WTC11 (cell line): ENCODE measurements at regions not wholly inside any gene's neighbourhood (a gene's known extent, or its start where the extent isn't known, plus 50 kb on each side); places are given as distances from the start of the nearest gene placed in this dataset.
A peak's percentile ranks its signal among the peaks of the same experiment; 100 is the strongest.

Experiments
- ATAC-seq: fragments of 200-7000 bp; cut with Tn5 transposase; 2 replicates; pipeline ENCODE4 v1.10.0; 2021; ENCODE audit warnings: mild to moderate bottlenecking, moderate library complexity
- CTCF ChIA-PET: fragments of 300-600 bp; sonication (Branson Sonifier 250); formaldehyde crosslinking; loops from one replicate; lab custom pipeline; 2021; ENCODE audit warnings: antibody characterized with exemption; lab: Charles Lee
- POLR2A ChIA-PET: fragments of 350-600 bp; sonication (Branson Sonifier 250); formaldehyde crosslinking; loops from one replicate; lab custom pipeline; 2021; ENCODE audit warnings: antibody characterized with exemption; lab: Charles Lee
- DNase-seq: peaks from one replicate; pipeline ENCODE4 v3.0.0; 2021; ENCODE audit warnings: low spot score
- H3K27ac Mint-ChIP-seq: 2 replicates; pipeline ENCODE4 v1.8.0; 2021; ENCODE audit warnings: mixed read lengths
- H3K27me3 Mint-ChIP-seq: 2 replicates; pipeline ENCODE4 v1.8.0; 2021; ENCODE audit warnings: low read depth, mild to moderate bottlenecking, moderate library complexity, mixed read lengths
- H3K36me3 Mint-ChIP-seq: 2 replicates; pipeline ENCODE4 v1.8.0; 2021; ENCODE audit warnings: mixed read lengths
- H3K4me1 Mint-ChIP-seq: 2 replicates; pipeline ENCODE4 v1.8.0; 2022; ENCODE audit warnings: mixed read lengths
- H3K4me3 Mint-ChIP-seq: 2 replicates; pipeline ENCODE4 v1.8.0; 2021; ENCODE audit warnings: mild to moderate bottlenecking, moderate library complexity, mixed read lengths
- H3K9me3 Mint-ChIP-seq: 2 replicates; pipeline ENCODE4 v1.8.0; 2021; ENCODE audit warnings: mixed read lengths
- CBFB ChIP-seq: sonication (generic); formaldehyde crosslinking; IDR thresholded peaks from 2 replicates; pipeline ENCODE4 v1.8.1; 2022; ENCODE audit warnings: mild to moderate bottlenecking, low read depth, missing genetic modification reagents
- CREB1 ChIP-seq: sonication (generic); formaldehyde crosslinking; IDR thresholded peaks from 2 replicates; pipeline ENCODE4 v1.8.0; 2023; ENCODE audit warnings: mild to moderate bottlenecking, missing genetic modification reagents
- CREM ChIP-seq: sonication (generic); formaldehyde crosslinking; IDR thresholded peaks from 2 replicates; pipeline ENCODE4 v1.8.1; 2022; ENCODE audit warnings: mild to moderate bottlenecking, missing genetic modification reagents, moderate library complexity
- FOXP1 ChIP-seq: sonication (generic); formaldehyde crosslinking; IDR thresholded peaks from 2 replicates; pipeline ENCODE4 v1.8.0; 2022; ENCODE audit warnings: missing genetic modification reagents, mild to moderate bottlenecking, moderate library complexity, borderline replicate concordance
- GRHL2 ChIP-seq: fragments of 250-450 bp; sonication (Bioruptor Pico); IDR thresholded peaks from 2 replicates; pipeline ENCODE4 v1.8.0; 2022; ENCODE audit warnings: mild to moderate bottlenecking, moderate library complexity; ENCODE audit not compliant: insufficient replicate concordance, severe bottlenecking
- JAZF1 ChIP-seq: fragments of 250-450 bp; sonication (Bioruptor Pico); IDR thresholded peaks from 2 replicates; pipeline ENCODE4 v1.9.0; 2021; ENCODE audit warnings: moderate library complexity, mild to moderate bottlenecking, inconsistent platforms
- JUN ChIP-seq: sonication (generic); formaldehyde crosslinking; IDR thresholded peaks from 2 replicates; pipeline ENCODE4 v1.8.0; 2023; ENCODE audit warnings: mild to moderate bottlenecking, missing genetic modification reagents
- NR1H2 ChIP-seq: sonication (generic); formaldehyde crosslinking; IDR thresholded peaks from 2 replicates; pipeline ENCODE4 v1.9.0; 2021; ENCODE audit warnings: mild to moderate bottlenecking, moderate library complexity, missing genetic modification reagents
- OVOL2 ChIP-seq: fragments of 250-450 bp; sonication (Bioruptor Pico); IDR thresholded peaks from 2 replicates; pipeline ENCODE4 v1.9.0; 2021; ENCODE audit warnings: mild to moderate bottlenecking, borderline replicate concordance
- RELA ChIP-seq: sonication (generic); formaldehyde crosslinking; IDR thresholded peaks from 2 replicates; pipeline ENCODE4 v1.8.1; 2022; ENCODE audit warnings: missing genetic modification reagents, mild to moderate bottlenecking, borderline replicate concordance
- RORB ChIP-seq: fragments of 250-450 bp; sonication (Bioruptor Pico); IDR thresholded peaks from 2 replicates; pipeline ENCODE4 v1.9.0; 2021; ENCODE audit warnings: mild to moderate bottlenecking
- SMAD3 ChIP-seq: sonication (generic); formaldehyde crosslinking; IDR thresholded peaks from 2 replicates; pipeline ENCODE4 v1.8.0; 2022; ENCODE audit warnings: missing genetic modification reagents, mild to moderate bottlenecking, borderline replicate concordance
- SOX15 ChIP-seq: fragments of 250-450 bp; sonication (Bioruptor Pico); IDR thresholded peaks from 2 replicates; pipeline ENCODE4 v1.9.0; 2021; ENCODE audit warnings: mild to moderate bottlenecking
- ZBTB21 ChIP-seq: sonication (generic); formaldehyde crosslinking; IDR thresholded peaks from 2 replicates; pipeline ENCODE4 v1.8.1; 2023; ENCODE audit warnings: mild to moderate bottlenecking, missing genetic modification reagents, borderline replicate concordance
- ZNF121 ChIP-seq: sonication (generic); formaldehyde crosslinking; IDR thresholded peaks from 2 replicates; pipeline ENCODE4 v1.8.0; 2023; ENCODE audit warnings: missing genetic modification reagents
- ZNF138 ChIP-seq: sonication (generic); formaldehyde crosslinking; conservative IDR thresholded peaks from 2 replicates; pipeline ENCODE4 v1.8.1; 2022; ENCODE audit warnings: mild to moderate bottlenecking, moderate library complexity, missing genetic modification reagents
- ZNF232 ChIP-seq: sonication (generic); formaldehyde crosslinking; IDR thresholded peaks from 2 replicates; pipeline ENCODE4 v1.8.0; 2022; ENCODE audit warnings: mild to moderate bottlenecking, missing genetic modification reagents
- ZNF263 ChIP-seq: sonication (generic); formaldehyde crosslinking; IDR thresholded peaks from 2 replicates; pipeline ENCODE4 v1.8.1; 2022; ENCODE audit warnings: low read depth, mild to moderate bottlenecking, moderate library complexity, missing genetic modification reagents
- ZNF317 ChIP-seq: sonication (generic); formaldehyde crosslinking; IDR thresholded peaks from 2 replicates; pipeline ENCODE4 v1.8.1; 2023; ENCODE audit warnings: low read depth, mild to moderate bottlenecking, moderate library complexity, missing genetic modification reagents, borderline replicate concordance
- ZNF396 ChIP-seq: fragments of 250-450 bp; sonication (Bioruptor Pico); IDR thresholded peaks from 2 replicates; pipeline ENCODE4 v1.8.0; 2021; ENCODE audit warnings: mild to moderate bottlenecking, moderate library complexity, borderline replicate concordance
- ZNF423 ChIP-seq: fragments of 250-450 bp; sonication (Bioruptor Pico); IDR thresholded peaks from 2 replicates; pipeline ENCODE4 v2.1.2; 2022; ENCODE audit warnings: mild to moderate bottlenecking, moderate library complexity
- TF ChIP-seq, protein P1 (sequence below): sonication (generic); formaldehyde crosslinking; IDR thresholded peaks from 2 replicates; pipeline ENCODE4 v1.8.0; 2023; ENCODE audit warnings: missing genetic modification reagents
- TF ChIP-seq, protein P2 (sequence below): sonication (generic); formaldehyde crosslinking; conservative IDR thresholded peaks from 2 replicates; pipeline ENCODE4 v1.8.1; 2022; ENCODE audit warnings: mild to moderate bottlenecking, missing genetic modification reagents
- TF ChIP-seq, protein P3 (sequence below): sonication (generic); formaldehyde crosslinking; IDR thresholded peaks from 2 replicates; pipeline ENCODE4 v1.8.1; 2023; ENCODE audit warnings: mild to moderate bottlenecking, missing genetic modification reagents
- TF ChIP-seq, protein P4 (sequence below): sonication (generic); formaldehyde crosslinking; IDR thresholded peaks from 2 replicates; pipeline ENCODE4 v1.8.1; 2022; ENCODE audit warnings: missing genetic modification reagents, borderline replicate concordance
- TF ChIP-seq, protein P5 (sequence below): fragments of 250-450 bp; sonication (Bioruptor Pico); IDR thresholded peaks from 2 replicates; pipeline ENCODE4 v2.1.2; 2022; ENCODE audit warnings: mild to moderate bottlenecking, moderate library complexity
- TF ChIP-seq, protein P6 (sequence below): sonication (generic); formaldehyde crosslinking; IDR thresholded peaks from 2 replicates; pipeline ENCODE4 v1.8.1; 2023; ENCODE audit warnings: mild to moderate bottlenecking, missing genetic modification reagents, moderate library complexity

DNA sequence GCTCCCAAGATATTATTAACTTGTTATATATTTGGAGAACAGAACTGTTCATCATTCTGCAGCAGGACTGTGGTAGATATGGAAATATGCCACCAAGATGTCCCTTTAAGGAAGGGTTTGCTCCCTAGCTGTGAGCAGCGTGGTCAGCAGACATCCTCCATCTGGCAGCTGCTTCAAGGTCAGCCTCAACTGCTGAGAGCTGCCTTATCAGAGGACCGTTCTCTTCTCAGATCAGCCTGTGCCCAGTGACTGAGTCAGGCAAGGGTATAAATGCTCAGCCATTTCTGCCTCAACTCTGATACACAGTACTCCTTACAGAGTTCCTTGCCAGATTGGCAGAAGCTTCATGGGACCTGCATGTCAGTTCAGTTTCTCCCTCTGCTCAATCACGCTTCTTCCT lies 63.4 kb upstream of the MAGEB2 start:
- ChIA-PET CTCF (no interaction called here), POLR2A (no interaction called here)

DNA sequence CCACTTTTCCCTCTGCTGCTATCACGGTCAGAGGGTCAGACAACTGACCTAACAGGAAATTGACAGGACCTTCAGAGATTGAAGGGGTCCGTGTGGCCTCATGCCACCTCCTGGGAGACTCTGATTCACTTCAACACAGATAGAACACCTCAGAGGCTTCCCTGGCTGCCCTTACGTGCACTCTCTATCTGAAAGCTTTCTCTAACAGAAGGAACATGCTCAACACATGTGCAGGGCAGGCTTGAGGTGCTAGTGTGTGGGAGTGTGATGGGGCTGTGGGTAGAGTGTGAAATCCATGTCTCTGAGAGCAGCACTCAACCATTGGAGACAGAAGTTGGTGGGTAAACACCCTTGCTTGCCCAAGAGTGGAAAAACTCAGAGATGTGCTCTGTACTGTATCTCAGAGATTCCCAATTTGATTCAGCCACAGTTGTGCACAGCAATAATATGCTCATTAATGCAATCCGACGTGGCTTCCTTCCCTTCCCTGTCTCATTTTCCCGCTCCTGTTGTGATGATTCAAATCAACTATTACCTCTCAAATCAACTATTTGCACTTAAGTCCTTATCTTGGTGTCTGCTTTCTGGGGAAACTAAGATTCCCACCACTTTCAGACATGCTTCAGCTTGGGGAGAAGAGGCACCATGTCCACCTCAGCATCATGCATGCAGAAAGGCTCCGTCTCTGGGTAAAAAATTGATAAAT lies 62.0 kb upstream of the MAGEB2 start:
- Mint-ChIP-seq H3K4me1 (peaks cover 29% of the 10 kb centered on the region), H3K9me3 (peaks cover under 1% of the 10 kb centered on the region), H3K4me3 (no peak overlapping the region), H3K36me3 (no peaks in the 10 kb centered on the region), H3K27me3 (no peaks in the 10 kb centered on the region), H3K27ac (no peak overlapping the region)
- no peak for DNase-seq
- ChIA-PET CTCF (no interaction called here), POLR2A (no interaction called here)
- TF ChIP-seq, protein P1, sequence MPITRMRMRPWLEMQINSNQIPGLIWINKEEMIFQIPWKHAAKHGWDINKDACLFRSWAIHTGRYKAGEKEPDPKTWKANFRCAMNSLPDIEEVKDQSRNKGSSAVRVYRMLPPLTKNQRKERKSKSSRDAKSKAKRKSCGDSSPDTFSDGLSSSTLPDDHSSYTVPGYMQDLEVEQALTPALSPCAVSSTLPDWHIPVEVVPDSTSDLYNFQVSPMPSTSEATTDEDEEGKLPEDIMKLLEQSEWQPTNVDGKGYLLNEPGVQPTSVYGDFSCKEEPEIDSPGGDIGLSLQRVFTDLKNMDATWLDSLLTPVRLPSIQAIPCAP (CRISPR knock-in tag) = no peak
- no peak for ATAC-seq

More for the DNA sequence above, 63.4 kb upstream of the MAGEB2 start:
- DNase-seq (no peak), ATAC-seq (no peak)
- H3K27ac Mint-ChIP-seq = no peak overlapping the region
- H3K27me3 Mint-ChIP-seq = no peaks in the 10 kb centered on the region
- H3K4me1 Mint-ChIP-seq = peaks cover 35% of the 10 kb centered on the region
- H3K36me3 Mint-ChIP-seq = no peaks in the 10 kb centered on the region
- H3K9me3 Mint-ChIP-seq = no peaks in the 10 kb centered on the region
- no peak overlapping the region for H3K4me3 Mint-ChIP-seq
- TF ChIP-seq JAZF1 (no peak), ZNF232 (CRISPR knock-in tag) (no peak), JUN (CRISPR knock-in tag) (no peak), SMAD3 (no peak), FOXP1 (no peak), CREB1 (CRISPR knock-in tag) (no peak), ZBTB21 (no peak), ZNF423 (CRISPR knock-in tag) (no peak), NR1H2 (CRISPR knock-in tag) (no peak), SOX15 (no peak), OVOL2 (CRISPR knock-in tag) (no peak), CBFB (CRISPR knock-in tag) (no peak), ZNF317 (CRISPR knock-in tag) (no peak)
- TF ChIP-seq, protein P2, sequence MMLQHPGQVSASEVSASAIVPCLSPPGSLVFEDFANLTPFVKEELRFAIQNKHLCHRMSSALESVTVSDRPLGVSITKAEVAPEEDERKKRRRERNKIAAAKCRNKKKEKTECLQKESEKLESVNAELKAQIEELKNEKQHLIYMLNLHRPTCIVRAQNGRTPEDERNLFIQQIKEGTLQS (CRISPR knock-in tag) = no peak
- TF ChIP-seq, protein P3, sequence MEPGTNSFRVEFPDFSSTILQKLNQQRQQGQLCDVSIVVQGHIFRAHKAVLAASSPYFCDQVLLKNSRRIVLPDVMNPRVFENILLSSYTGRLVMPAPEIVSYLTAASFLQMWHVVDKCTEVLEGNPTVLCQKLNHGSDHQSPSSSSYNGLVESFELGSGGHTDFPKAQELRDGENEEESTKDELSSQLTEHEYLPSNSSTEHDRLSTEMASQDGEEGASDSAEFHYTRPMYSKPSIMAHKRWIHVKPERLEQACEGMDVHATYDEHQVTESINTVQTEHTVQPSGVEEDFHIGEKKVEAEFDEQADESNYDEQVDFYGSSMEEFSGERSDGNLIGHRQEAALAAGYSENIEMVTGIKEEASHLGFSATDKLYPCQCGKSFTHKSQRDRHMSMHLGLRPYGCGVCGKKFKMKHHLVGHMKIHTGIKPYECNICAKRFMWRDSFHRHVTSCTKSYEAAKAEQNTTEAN (CRISPR knock-in tag) = no peak
- TF ChIP-seq, protein P4, sequence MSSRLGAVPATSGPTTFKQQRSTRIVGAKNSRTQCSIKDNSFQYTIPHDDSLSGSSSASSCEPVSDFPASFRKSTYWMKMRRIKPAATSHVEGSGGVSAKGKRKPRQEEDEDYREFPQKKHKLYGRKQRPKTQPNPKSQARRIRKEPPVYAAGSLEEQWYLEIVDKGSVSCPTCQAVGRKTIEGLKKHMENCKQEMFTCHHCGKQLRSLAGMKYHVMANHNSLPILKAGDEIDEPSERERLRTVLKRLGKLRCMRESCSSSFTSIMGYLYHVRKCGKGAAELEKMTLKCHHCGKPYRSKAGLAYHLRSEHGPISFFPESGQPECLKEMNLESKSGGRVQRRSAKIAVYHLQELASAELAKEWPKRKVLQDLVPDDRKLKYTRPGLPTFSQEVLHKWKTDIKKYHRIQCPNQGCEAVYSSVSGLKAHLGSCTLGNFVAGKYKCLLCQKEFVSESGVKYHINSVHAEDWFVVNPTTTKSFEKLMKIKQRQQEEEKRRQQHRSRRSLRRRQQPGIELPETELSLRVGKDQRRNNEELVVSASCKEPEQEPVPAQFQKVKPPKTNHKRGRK (CRISPR knock-in tag) = no peak

DNA sequence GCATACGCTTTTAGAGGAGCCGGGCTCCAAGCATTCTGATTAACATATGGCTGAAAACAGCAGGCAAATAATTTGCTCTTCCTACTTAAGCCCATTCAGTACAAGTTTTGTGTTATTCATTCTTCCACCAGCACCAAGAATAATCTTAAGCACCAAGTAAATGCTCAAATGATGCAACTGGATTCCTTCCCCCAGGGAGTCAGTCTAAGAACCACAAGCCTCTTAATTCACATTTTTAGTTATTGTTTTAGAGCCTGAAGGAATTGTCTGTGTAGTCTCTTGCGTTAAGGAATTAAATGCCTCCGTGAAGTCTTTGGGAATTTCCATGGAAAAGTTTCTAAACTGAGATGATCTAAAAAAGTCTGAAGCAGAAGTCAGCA lies 61.5 kb upstream of the MAGEB2 start:
- DNase-seq (no peak), ATAC-seq (no peak)
- Mint-ChIP-seq H3K36me3 (no peaks in the 10 kb centered on the region), H3K27me3 (no peaks in the 10 kb centered on the region), H3K4me3 (no peak overlapping the region), H3K27ac (peak overlapping the region; percentile 49; the same call in 1 of the 2 replicates), H3K9me3 (peaks cover 4% of the 10 kb centered on the region), H3K4me1 (peaks cover 28% of the 10 kb centered on the region)
- POLR2A ChIA-PET = no interaction called here
- CTCF ChIA-PET = no interaction called here
- TF ChIP-seq ZNF396 (CRISPR knock-in tag) (no peak), RORB (CRISPR knock-in tag) (no peak), ZNF263 (no peak), GRHL2 (CRISPR knock-in tag) (no peak), ZNF138 (CRISPR knock-in tag) (no peak), SOX15 (no peak), ZNF121 (CRISPR knock-in tag) (no peak), RELA (CRISPR knock-in tag) (no peak), CREM (no peak)
- TF ChIP-seq, protein P5, sequence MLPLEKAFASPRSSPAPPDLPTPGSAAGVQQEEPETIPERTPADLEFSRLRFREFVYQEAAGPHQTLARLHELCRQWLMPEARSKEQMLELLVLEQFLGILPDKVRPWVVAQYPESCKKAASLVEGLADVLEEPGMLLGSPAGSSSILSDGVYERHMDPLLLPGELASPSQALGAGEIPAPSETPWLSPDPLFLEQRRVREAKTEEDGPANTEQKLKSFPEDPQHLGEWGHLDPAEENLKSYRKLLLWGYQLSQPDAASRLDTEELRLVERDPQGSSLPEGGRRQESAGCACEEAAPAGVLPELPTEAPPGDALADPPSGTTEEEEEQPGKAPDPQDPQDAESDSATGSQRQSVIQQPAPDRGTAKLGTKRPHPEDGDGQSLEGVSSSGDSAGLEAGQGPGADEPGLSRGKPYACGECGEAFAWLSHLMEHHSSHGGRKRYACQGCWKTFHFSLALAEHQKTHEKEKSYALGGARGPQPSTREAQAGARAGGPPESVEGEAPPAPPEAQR (CRISPR knock-in tag) = no peak
- TF ChIP-seq, protein P6, sequence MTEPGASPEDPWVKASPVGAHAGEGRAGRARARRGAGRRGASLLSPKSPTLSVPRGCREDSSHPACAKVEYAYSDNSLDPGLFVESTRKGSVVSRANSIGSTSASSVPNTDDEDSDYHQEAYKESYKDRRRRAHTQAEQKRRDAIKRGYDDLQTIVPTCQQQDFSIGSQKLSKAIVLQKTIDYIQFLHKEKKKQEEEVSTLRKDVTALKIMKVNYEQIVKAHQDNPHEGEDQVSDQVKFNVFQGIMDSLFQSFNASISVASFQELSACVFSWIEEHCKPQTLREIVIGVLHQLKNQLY = no peak
